ENCODE measurements at regions not wholly inside any gene's neighbourhood (a gene's known extent, or its start where the extent isn't known, plus 50 kb on each side); places are given as distances from the start of the nearest gene placed in this dataset.

DNA sequence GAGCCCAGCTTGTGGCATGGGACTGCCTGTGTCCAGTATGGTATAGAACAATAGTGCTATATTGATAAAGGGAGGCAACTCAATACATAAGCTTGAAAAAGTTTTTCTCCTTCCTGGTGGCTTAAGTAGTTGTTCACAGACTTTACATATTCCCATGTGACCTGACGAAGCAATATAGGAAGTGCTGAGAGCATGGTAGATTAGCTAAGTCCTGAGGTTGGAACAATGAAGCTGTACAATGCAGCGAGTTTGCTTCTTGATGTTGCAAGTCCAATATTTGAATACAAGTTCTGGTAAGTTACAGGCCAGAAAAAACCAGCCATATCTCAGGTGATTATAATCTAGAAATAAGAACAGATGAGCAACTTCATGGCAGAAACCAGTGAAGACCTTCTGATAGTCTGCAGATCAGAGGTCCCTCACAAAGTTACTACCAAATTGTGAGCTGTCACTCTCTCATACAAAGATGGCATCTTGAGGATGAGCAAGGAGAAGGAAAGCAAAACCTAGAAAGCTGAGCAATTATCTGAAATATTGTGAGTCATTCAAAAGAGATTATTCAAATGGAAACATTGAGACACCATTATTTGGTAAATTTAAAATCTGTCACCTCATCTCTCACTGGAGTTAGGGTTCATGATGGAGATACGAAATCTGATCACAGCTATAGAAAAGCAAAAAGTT, 72.9 kb upstream of the BTG1 start:
- TF ChIP-seq, protein P1, sequence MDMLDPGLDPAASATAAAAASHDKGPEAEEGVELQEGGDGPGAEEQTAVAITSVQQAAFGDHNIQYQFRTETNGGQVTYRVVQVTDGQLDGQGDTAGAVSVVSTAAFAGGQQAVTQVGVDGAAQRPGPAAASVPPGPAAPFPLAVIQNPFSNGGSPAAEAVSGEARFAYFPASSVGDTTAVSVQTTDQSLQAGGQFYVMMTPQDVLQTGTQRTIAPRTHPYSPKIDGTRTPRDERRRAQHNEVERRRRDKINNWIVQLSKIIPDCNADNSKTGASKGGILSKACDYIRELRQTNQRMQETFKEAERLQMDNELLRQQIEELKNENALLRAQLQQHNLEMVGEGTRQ (IDR thresholded peaks at IDR 0.05) = no peak
- TF ChIP-seq REST (IDR thresholded peaks at IDR 0.05) (no peak), POLR2A (IDR thresholded peaks at IDR 0.05; ENCODE audit: low read length) (no peak), ELK1 (IDR thresholded peaks at IDR 0.05; ENCODE audit: low read depth, low read length) (no peak), RAD21 (conservative IDR thresholded peaks at IDR 0.05 in 1 of 2, IDR thresholded peaks at IDR 0.05 in 1 of 2) (no peak), POLR2AphosphoS2 (conservative IDR thresholded peaks at IDR 0.05; ENCODE audit: low read length) (no peak), EP300 (IDR thresholded peaks at IDR 0.05) (no peak), KDM1A (IDR thresholded peaks at IDR 0.05; ENCODE audit: low read depth) (no peak), HOXA7 (CRISPR knock-in tag; IDR thresholded peaks at IDR 0.05) (no peak), MYC (IDR thresholded peaks at IDR 0.05; ENCODE audit: borderline replicate concordance, low read length) (no peak)
- TF ChIP-seq, protein P2, sequence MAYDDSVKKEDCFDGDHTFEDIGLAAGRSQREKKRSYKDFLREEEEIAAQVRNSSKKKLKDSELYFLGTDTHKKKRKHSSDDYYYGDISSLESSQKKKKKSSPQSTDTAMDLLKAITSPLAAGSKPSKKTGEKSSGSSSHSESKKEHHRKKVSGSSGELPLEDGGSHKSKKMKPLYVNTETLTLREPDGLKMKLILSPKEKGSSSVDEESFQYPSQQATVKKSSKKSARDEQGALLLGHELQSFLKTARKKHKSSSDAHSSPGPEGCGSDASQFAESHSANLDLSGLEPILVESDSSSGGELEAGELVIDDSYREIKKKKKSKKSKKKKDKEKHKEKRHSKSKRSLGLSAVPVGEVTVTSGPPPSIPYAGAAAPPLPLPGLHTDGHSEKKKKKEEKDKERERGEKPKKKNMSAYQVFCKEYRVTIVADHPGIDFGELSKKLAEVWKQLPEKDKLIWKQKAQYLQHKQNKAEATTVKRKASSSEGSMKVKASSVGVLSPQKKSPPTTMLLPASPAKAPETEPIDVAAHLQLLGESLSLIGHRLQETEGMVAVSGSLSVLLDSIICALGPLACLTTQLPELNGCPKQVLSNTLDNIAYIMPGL (CRISPR knock-in tag; IDR thresholded peaks at IDR 0.05; ENCODE audit: borderline replicate concordance) = no peak
- TF ChIP-seq, protein P3, sequence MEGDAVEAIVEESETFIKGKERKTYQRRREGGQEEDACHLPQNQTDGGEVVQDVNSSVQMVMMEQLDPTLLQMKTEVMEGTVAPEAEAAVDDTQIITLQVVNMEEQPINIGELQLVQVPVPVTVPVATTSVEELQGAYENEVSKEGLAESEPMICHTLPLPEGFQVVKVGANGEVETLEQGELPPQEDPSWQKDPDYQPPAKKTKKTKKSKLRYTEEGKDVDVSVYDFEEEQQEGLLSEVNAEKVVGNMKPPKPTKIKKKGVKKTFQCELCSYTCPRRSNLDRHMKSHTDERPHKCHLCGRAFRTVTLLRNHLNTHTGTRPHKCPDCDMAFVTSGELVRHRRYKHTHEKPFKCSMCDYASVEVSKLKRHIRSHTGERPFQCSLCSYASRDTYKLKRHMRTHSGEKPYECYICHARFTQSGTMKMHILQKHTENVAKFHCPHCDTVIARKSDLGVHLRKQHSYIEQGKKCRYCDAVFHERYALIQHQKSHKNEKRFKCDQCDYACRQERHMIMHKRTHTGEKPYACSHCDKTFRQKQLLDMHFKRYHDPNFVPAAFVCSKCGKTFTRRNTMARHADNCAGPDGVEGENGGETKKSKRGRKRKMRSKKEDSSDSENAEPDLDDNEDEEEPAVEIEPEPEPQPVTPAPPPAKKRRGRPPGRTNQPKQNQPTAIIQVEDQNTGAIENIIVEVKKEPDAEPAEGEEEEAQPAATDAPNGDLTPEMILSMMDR (IDR thresholded peaks at IDR 0.05) = no peak

Data from A549 (cell line).